ENCODE measurements at regions not wholly inside any gene's neighbourhood (a gene's known extent, or its start where the extent isn't known, plus 50 kb on each side); places are given as distances from the start of the nearest gene placed in this dataset.
A peak's percentile ranks its signal among the peaks of the same experiment; 100 is the strongest.
"Not testable (repeated sequence)": the region's sequence is repeated elsewhere in the genome, so short reads cannot be mapped to it uniquely, and the experiment has no call there.

DNA sequence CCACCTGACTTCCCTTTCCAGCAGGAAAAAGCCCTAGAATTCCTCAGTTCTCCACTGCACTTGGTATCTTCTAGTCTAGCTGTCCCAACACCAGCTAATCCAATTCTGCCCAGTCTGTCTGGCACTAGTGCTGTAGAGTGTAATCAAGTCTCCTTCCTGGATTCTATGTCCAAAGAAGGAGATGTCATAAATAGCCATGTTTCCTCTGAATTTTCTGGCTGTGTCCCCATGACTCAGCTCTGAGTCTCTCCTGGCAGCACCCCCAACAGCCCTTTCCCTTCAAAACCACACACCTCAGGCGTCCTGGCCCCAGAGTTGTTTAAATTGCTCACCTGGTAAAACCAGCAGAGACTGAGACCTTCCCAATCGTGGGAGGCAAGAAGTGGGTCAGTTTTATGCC, 197.2 kb downstream of the GRXCR1 start:
- no peak for DNase-seq

DNA sequence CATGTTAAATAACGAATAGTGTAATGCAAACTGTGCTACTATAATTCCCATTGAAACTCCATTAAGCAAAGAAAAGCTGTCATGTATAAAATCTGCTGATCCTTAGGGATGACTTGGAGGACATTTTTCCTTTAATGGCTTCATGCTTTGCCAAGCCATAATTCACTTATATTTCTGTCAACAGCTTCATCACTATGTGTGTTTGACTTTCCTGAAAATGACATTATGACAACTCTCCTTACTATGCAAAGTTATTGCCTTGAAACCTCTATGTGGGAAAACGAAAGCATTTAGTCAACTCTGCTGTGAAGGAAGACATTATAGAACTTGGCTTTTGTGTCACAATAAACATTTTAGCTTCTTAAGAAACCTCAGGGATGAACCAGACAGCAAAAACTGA, 210.5 kb downstream of the GRXCR1 start:
- DNase-seq: no peak

DNA sequence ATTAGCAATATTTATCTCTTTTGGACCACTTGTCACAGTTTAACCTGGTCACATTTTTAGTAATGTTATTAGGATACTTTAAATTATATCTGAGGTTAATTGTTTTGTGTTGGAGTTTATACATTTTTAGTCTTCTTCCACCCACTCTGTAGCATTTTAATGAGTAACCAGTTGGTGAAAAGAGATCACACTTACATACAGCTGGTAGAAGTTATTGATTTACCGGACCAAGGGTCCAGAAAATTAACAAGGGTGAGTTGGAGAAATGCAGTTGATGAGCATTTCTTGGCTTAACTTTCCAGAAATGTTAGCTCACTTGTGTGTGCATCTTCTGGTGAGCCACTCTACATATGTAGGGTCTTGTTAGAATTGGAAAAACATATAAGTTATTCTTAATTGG, 219.6 kb downstream of the GRXCR1 start:
- no peak for DNase-seq

DNA sequence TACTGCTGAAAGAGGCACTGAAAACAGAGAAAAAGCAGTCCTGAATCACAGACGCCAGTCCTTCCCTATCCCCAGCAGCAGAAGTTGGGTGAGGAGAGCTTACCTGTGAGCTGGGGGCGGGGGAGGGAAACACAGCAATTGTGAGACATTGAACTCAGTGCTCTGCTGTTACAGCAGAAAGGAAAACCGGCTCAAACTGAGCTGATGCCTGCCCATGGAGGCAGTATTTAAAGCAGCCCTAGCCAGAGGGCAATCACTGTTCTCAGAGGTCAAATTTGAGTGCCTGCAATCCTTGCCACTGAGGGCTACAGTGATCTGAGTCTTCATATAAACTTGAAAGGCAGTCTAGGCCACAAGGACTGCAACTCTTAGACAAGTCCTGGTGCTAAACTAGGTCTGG, 220.7 kb downstream of the GRXCR1 start:
- no peak for DNase-seq

DNA sequence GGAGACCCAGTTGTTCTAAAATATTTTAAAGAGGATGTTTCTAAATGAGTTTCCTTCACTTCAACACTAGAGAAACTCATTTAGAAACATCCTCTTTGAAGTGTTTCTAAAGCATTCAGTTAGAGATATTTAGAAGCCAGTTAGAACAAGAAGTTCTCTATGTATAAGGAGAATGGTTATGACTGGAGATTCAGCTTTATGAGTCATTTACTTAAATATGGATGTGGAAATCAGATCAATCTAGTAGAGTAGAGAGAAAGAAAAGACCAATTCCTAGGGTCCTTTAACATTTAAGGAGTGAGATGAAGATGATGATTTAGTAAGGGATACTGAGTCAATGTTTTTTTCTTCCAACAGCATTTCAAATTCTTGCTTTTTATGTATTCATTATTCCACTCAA, 234.1 kb downstream of the GRXCR1 start:
- DNase-seq: no peak

DNA sequence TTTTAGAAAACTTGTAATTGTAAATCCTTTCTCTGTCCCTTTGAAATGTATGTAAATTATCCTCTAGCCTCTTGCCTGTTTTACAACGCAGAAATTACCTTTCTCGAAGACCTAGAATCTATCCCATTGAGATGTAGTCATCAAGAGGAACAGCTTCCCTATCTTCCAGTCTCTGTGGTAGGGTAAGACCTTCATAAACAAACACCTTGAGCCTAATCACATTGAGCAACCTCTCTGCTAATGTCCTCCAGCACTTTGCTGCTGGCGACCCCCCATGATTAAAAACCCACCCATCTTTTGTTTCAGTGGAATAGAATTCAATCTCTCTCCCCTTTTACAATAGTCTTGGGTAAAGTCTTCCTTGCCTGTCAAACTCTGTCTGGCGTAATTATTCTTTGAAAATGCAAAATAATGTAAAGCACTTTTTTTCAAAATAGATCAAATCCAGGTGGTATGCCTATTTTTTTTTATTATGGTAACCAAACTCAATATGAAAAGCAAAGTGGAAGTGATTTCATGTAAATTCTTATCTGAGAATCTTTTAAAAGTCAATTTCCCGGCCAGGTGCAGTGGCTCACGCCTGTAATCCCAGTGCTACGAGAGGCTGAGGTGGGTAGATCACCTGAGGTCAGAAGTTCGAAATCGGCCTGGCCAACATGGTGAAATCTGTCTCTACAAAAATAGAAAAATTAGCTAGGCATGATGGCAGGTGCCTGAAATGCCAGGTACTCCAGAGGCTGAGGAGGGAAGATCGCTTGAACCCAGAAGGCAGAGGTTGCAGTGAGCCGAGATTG, 237.9 kb downstream of the GRXCR1 start:
- no peak for DNase-seq

DNA sequence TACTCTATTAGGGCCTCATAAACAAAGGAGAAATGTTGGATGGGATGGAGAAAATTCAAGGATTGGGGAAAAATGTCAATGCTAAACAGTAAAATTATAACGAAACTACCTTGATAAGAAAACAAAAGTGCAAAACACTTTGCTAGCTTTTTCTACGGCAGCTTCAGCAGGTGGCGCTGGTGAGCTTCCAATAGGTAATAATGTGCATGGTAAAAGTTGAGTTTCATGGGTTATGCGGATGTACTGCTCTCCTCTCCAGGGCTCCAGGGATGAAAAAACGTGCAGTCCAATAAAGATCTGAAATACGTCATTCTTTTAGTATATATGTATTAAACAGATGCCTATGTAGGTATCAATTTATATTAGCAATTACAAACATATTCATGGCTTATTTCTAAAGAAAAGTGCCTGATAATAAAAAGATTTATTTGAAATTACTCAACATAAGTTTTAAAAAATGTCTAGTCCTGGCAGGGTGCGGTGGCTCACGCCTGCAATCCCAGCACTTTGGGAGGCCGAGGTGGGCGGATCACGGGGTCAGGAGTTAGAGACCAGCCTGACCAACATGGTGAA, 239.6 kb downstream of the GRXCR1 start:
- peak; percentile 22 to 61 for DNase-seq

DNA sequence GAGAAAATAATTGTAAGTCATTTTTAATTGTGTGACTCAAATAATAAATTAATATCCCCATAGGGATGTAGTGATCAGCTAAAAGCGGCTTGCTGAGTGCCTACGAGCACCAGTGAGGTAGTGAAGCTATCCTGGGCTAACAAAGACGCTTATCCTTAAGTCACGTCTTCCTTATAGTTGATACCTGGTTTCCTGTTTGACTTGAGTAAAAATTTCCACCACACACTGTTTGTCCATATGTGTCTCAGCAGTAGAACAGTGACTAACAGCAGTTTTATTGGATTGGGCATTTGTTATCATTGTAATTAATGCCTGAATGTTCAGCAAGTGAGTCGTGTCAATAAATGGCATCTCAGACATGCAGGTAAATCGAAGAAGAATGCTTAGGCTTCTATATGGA, 241.1 kb downstream of the GRXCR1 start:
- DNase-seq: no peak

DNA sequence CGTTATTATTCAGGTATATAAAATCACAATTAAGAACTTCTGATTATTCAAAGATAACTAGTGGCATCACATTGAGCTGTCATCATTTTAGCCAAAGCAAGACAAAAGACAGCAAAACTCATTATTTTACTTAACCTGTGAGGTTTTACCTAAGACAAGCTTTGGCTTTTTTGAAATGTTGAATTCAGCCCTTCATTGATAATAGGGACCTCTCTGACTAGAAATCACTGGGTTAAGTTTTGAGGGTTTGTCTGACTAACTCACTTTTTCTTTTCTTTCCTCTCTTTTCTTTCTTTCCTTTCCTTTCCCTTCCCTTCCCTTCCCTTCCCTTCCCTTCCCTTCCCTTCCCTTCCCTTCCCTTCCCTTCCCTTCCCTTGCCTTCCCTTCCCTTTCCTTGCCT, 244.2 kb downstream of the GRXCR1 start:
- DNase-seq: no peak

DNA sequence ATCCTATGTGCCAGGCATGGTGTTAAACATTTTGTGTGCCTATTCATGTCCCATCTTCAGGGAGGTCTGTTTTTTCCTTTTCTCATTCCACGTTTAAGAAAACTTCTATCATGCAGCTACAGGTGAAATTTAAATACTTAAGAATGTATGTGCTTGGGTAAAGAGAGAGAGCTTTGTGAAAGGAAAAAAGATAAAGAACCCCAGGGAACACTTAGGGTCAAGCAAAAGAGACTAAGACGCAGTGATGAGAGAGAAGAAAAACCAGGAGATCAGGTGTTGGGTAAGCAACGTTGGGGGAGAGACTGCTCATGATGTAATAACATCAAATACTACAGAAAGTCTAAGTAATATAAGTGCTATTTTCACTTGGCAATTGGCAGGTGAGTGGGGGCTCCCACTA, 253.7 kb downstream of the GRXCR1 start:
- DNase-seq: no peak

DNA sequence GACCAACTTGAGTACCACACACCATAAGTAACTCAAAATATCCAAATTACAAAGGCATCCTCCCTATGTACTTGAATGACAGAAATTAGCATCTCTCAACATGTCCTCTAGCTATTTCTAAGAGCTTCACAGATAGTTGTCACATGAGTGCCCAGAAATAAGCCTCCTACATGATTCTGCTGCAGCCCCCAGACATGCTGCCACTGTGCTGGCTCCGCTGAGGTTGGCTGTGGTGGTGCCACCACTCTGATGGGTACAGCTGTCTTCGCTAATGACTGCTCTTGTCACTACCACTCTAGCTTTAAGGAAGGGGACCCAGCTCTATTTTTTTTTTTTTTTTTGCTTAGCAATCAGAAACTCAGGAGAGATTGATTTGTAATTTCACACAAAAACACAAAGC, 256.0 kb downstream of the GRXCR1 start:
- no peak for DNase-seq

DNA sequence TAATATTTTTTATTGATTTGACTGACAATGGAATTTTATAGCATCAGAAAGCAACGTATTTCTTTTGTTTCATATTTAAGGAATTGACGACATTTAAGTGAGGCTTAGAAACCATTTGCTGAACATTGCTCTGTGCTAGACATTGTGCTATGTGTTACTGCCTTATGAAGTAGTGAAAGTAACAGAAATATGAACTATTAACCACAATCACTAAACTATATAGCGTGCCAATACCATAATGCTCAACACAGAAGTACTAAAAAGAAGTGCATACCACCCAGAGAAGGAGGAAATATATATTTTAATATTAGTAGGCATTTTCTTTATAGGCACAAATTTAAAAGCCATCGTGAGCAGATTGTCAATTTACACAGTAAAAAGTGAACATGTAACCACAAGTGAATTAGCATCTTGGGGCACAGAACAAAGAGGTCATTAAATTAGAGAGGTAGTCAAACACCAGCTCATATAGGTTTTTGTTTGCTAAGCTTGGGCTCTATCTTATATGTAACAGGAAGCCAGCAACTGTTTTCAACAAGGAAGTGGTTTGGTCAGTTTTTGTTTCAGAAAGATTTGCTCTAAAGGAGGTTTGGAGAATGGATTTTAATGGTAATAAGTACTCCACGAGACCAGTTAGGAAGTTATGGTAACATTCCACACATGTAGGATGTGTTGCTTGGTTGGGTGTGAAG, 270.7 kb downstream of the GRXCR1 start:
- no peak for DNase-seq

DNA sequence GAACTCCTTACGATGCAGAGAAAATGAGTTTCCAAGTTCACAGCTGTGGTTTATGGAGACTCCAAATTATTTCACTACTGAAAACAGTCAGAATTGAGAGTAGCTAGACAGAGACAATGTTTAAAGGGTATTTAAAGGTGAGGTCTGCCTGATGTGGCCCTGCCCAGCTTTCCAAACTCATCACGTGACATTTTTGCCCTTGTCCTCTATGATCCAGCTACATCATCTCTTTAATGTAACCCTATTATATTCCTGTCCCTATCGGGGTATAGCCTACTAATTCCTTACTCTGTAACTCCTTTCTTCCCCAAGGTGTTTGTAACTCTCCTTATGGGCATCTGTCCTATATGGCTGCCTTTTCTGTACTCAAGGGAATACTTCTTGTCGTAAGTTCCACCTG, 297.2 kb downstream of the GRXCR1 start:
- no peak for DNase-seq

DNA sequence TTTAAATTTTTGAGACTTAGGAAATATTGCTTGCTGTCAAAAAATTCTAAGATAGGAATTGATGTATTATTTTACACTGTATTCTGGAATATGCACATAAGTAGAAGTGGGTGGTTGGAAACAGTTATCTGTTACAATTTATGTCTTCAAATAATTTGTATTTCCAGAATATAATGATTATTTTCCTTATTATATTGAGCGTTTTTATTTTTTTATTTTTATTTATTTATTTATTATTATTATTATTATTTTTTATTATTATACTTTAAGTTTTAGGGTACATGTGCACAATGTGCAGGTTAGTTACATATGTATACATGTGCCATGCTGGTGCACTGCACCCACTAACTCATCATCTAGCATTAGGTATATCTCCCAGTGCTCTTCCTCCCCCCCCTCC, 320.1 kb downstream of the GRXCR1 start:
- not testable (repeated sequence) for DNase-seq

DNA sequence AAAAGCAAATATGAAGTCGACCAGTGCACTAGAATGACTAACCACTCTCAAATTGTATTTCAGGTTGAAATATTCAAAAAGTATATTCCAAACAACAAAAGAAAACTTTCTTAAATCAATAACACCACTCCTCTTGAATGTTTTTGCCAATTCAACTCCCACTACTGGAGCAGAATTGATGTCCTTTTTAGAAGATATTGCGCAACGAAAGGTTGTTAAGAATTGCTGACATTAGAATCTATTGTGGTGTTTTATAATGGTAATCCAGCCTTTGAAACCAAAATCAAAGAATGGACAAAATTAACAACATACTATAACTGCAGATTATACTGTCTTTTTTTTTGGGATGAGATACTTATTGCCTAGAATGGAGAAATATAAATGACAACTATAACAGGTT, 331.3 kb downstream of the GRXCR1 start:
- DNase-seq: no peak

DNA sequence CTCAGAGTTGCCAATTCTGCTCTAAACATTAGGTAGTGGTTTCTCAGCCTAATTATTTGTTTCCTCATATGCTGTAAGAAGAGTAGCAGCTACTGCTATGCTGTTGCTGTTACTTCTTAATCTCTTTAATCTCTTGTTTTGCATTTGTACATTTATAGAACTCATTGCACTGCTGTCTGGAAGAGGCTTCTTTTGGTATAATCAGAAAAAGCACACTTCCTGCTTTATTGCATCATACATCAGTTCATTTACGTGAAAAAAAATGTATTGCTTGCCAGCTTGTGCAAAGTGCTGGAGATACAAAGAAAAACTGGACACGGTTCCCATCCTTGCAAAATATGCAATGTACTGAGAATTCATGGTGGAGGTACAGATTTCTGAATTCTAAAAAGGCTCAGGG, 332.0 kb downstream of the GRXCR1 start:
- DNase-seq: no peak

DNA sequence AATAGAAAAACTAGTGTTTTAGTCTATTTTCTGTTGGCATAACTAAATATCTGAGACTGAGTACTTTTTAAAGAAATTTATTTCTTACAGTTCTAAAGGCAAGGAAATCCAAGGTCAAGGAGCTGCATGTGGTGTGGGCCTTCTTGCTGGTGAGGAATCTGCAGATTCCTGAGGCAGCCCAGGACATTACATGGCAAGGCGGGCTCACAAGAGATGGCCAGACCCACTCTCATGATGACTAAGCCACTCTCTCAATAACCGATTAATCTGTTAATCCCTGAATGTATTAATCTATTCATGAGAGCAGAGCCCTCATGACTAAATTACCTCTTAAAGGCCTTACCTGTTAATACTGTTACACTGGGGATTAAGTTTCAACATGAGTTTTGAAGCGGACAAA, 340.8 kb downstream of the GRXCR1 start:
- no peak for DNase-seq

DNA sequence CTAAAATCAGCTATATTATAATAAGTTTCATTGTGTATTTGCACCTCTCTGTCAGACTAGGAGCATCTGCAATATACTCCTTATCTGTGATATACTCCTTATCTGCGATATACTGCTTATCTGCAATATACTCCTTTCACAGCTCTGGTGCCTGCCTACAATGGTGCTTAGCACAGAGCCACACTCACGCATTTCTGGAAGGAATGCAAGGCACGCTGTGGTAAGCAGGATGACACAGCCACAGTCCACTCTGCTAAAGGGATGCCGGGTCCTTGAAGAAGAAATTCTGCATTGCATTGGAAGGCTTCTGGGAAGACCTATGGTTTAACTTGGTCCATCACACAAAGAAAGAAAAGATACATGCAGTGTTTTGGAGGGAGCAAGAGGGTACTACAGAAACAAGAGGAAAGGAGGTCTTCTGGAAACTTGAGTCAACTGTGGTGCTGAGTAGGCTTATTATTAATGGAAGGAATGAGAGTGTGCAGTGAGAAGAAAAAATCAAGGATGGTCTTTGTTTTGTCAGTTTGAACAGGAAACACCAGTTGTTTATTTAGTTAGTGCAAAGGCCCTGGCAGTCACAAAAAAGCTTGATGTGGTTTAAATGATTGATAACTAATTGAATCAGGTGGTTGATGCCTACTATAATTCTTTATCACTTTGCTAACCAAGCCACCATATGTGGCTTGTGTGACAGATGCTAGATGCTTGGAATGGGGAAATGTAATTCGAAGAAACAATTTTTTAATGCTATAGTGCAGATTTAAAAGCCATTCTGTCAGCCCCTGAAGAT, 342.3 kb downstream of the GRXCR1 start:
- no peak for DNase-seq

DNA sequence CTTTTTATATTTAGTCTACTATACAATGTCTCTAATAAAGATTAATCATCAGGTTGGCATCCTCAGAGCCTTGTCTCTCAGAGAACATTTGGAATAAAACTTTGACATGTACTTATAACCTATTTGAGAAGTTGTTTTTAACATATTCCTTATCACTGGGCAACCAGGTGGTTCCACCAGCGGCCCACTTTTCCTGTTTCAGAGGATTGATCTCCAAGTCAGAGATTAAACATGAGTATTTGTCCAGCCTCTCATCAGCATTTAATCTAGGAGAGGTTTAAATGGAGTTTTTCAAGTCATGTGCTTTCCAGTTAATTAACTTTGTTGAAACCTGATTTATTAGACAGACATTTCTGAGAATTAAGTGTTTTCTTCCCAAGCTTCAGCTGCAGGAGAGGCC, 345.5 kb downstream of the GRXCR1 start:
- DNase-seq: no peak

DNA sequence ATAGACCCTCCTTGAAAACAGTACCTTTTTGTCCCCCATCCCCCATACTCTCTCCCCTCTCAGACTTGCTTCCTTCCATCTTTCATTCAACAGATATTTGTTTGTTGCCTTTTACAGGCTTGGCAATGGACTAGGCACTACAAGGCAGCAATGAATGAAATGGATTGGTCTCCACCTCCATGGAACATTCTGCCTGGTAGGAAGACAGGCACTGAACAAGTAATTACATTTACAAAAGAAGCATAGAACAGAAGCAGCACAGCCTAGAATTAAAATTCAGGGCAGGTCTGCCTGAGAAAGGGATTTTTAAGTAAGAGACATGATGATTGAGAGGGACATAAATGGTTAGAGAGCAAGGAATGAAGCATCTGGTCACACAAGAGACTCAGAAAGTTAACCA, 346.1 kb downstream of the GRXCR1 start:
- no peak for DNase-seq

DNA sequence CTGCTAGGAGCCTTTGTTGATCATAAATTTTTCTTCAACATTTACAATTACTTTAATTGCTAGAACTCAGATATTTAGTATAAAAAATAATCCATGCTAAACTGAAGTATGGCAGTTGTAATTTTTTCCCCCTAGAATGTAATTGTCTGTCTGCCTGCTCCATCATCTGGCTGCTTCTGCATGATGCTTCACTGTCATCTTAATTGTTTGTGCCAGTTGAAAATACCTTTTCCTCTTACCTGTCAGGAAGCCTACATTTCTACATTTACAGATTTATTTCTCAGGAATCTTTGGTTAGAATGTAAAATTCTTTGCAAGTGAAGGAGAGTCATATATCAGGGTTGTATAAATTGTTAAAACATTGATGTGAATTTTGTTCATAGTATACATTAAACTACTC, 348.6 kb downstream of the GRXCR1 start:
- DNase-seq: no peak

DNA sequence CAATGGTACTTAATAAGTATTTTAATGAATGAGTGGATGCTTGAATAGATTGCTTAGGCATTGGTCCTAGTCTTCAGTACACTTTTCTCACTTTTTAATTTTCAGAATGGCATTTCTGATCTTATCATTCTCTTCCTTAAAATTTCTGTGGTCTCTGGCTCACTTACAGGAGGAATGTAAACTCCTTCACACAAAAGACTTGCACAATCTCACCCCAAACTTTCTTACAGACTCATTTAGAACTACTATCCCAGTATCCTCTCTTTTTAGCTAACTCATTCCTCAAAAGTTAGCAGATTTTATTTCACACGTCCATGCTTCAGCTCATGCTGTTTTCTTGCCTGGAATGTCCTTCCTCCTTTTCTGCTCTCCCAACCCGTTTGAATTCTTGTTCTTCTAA, 350.1 kb downstream of the GRXCR1 start:
- DNase-seq: no peak

DNA sequence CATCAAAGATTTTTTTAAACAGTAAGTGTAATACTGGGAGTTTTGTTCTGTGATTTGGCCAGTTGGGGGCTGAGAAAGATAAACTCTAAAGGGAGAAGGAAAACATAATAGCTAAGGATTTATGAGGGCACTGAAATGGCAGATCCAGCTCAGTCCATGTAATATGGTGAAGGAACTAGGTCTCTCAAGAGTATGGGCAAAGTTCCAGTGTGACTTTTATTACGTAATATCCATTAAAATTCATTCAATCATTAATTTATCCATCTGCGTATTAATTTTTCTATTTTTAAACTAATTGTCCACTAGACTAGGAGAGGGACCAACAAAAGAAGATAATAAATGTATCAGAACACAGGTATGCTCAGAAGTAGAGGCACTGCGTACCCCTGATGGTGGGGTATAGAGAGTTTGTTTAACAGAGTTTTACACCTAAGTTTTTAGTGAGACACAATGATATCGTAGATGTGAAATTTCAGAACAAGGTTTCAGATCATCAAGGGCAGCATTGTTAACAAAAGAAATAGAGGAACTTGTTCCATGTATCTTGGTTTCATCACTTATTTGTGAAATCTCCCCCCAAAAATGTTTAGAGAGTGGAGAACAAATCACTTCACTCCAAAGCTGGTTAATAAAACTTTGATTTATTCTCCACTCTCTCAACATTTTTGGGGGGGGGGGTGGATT, 351.1 kb downstream of the GRXCR1 start:
- DNase-seq: no peak
